ENCODE measurements at regions not wholly inside any gene's neighbourhood (a gene's known extent, or its start where the extent isn't known, plus 50 kb on each side); places are given as distances from the start of the nearest gene placed in this dataset.

DNA sequence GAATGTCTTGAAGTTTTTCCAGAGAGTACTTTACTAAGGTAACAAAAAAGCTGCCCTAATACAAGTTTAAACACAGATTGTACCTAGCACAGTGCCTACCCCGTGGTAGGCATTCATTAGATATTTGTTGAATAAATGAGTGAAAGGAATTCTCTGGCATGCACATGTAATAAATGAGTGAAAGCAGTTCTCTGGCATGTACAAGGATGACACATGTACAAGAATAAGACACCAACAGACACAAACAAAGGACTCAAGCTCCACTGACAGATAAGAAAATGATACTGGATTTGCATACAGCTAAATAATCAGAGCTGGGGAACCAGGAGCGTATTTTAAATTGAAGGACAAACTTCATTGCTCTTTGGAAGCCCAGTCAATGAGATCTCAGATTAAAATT lies 535.8 kb downstream of the EFNA5 start:
- TF ChIP-seq JUND (IDR thresholded peaks at IDR 0.05; ENCODE audit: low read depth) = no peak
- DNase-seq (ENCODE audit: low read depth in 1 of 2, low spot score in 1 of 2) = no peak
- in situ Hi-C loops (cut with HindIII; ENCODE audit: low pct_unique_long_range_greater_than_20kb, low sequenced_read_pairs) = no loop called here

DNA sequence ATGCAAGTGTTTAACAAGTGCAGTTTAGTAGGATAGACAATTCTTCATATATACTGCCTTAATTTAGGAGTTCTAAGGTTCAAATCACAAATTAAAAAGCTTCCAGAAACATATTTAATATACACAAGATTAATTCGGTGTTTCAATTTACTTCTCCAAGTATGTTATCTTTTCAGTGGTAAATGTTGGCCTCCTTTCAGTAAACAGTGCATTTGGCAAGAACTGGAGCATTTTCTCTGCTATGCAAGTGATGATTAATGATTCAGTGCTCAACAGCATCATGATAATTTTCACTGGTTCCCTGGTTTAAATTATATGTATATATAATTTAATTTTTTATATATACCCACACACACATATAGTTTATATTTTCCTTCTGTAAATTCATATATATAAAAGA lies 541.7 kb downstream of the EFNA5 start:
- DNase-seq (ENCODE audit: low read depth in 1 of 2, low spot score in 1 of 2) = no peak
- no peak for TF ChIP-seq JUND (IDR thresholded peaks at IDR 0.05; ENCODE audit: low read depth)
- in situ Hi-C loops (cut with HindIII; ENCODE audit: low pct_unique_long_range_greater_than_20kb, low sequenced_read_pairs) = no loop called here

DNA sequence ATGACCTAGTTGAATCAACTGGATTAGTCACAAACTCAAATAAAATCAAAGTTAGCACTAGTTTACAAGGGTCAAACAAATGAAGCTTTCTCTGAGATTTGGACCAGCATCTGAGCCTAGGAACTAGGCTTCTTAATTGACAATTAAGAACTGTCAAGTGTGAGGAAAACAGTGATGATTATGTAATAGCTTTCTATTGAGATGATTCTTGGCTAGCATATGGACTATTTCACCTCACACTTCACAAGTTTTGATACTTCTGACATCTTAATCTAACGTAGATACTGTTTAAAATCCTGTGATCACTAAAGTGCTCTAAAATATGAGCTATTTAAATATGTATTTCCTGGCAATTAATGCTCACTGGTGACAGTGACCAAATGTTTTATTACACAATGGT lies 542.9 kb downstream of the EFNA5 start:
- no peak for DNase-seq (ENCODE audit: low read depth in 1 of 2, low spot score in 1 of 2)
- TF ChIP-seq JUND (IDR thresholded peaks at IDR 0.05; ENCODE audit: low read depth) = no peak
- in situ Hi-C loops (cut with HindIII; ENCODE audit: low pct_unique_long_range_greater_than_20kb, low sequenced_read_pairs) = no loop called here

DNA sequence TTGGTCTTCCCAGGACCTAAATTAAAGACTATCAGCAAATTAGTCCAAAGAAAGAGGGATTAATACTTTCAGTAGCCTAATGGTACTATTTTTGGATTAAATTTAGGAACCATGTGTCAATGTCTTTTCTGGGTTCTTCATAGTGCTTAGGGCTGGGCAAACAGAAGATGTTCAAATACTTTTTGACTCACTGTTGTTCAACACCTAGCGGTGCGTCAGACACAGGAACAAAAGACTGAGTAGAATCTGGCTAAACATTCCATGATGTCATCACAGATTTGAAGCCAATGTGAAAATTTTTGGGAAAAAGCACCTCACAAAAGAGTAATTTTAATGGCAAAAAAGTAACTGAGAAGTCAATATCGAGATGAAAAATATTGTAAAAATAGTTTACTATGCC lies 544.4 kb downstream of the EFNA5 start:
- no peak for TF ChIP-seq JUND (IDR thresholded peaks at IDR 0.05; ENCODE audit: low read depth)
- in situ Hi-C loops (cut with HindIII; ENCODE audit: low pct_unique_long_range_greater_than_20kb, low sequenced_read_pairs) = no loop called here

DNA sequence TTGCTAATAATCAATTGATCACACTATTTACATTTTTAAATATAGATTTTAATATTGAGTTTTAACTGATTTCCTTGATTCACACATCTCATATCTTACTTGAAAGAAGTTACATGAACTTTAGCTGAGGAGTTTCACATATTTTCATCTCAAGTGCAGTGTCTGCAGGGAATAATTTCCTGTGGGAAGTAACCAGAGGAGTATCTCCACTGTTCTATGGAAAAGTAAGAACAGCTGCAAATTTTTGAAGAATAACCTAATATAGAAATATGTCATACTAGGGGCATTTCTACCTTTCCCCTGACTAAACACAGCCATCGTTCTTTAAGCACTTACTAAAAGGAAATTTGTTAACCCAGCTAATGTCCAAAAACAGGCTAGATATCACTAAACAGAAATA lies 546.4 kb downstream of the EFNA5 start:
- no peak for TF ChIP-seq JUND (IDR thresholded peaks at IDR 0.05; ENCODE audit: low read depth)
- DNase-seq (ENCODE audit: low read depth in 1 of 2, low spot score in 1 of 2) = no peak
- in situ Hi-C loops (cut with HindIII; ENCODE audit: low pct_unique_long_range_greater_than_20kb, low sequenced_read_pairs) = no loop called here

More for the DNA sequence above, 544.4 kb downstream of the EFNA5 start:
- DNase-seq (ENCODE audit: low read depth in 1 of 2, low spot score in 1 of 2) = no peak

DNA sequence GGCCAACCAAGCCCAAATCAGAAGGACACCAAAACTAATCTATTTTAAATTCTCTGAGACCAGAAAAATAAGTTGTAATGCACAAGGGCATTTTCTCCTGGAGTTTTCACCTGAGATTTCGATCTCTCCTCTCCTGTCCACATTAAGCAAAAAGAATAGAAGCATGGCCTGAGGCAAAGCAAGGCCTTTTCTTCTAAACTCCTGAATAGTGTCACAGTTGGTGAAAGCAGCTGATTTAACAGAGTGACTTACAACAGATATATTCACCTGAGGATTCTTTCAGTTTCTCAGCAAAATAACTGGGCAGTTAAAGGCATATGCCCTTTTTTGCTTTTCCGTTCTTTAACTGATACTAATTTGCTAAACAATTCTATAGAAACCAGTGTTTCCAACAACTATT lies 547.7 kb downstream of the EFNA5 start:
- in situ Hi-C loops (cut with HindIII; ENCODE audit: low pct_unique_long_range_greater_than_20kb, low sequenced_read_pairs) = no loop called here
- TF ChIP-seq JUND (IDR thresholded peaks at IDR 0.05; ENCODE audit: low read depth) = no peak
- DNase-seq (ENCODE audit: low read depth in 1 of 2, low spot score in 1 of 2) = peak in 1 of 2 experiments; percentile 44

DNA sequence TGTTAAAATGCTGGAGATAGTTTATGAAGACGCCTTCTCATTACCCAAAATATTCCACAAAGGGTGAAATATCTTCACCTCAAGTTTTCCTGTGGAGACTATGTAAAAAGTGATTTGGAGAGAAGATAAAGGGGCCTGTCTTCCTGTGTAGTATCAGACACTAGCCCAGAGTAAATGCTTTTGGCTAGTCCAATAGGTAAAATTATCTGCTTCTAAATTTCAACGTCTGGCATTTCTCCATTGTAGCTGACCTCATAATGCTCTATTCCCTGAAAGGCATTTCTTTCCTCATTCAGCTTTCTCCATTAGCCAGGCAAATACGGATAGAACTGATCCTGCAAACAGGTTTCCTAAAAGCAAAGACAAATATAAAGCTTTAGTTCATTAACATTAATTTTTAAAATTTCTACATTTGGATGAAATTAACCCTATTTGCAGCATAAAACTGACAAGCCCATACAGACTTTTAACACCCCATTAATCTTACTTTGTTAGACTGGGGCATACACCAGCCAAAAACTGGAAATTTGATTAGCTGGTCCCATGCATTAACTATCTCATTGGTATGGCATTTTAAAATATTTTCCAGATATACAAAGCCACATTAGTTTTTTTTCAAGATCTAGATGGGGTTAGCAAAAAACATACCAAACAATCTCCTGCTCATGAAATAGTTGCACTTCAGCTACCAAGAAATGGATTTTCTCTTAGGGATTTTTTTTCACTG lies 548.8 kb downstream of the EFNA5 start:
- no peak for DNase-seq (ENCODE audit: low read depth in 1 of 2, low spot score in 1 of 2)
- in situ Hi-C loops (cut with HindIII; ENCODE audit: low pct_unique_long_range_greater_than_20kb, low sequenced_read_pairs) = no loop called here
- no peak for TF ChIP-seq JUND (IDR thresholded peaks at IDR 0.05; ENCODE audit: low read depth)

DNA sequence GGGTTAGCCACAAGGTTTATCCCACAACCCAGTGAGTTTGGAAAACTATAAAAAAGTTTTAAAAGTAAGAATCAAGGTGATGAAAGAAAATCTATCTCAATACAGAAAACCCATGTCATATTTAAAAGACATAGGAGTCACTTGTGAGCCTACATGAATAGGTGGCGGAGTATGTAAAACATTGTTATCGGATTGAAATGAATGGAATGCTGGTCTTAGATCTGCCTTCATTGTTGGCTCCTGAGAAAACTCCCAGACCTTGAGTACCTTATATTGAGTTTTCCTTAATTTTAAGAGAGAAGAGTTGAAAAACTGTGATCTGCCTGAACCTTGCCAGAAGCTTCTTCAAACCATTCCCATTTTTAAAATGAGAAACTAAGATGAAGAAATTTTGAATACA lies 551.1 kb downstream of the EFNA5 start:
- in situ Hi-C loops (cut with HindIII; ENCODE audit: low pct_unique_long_range_greater_than_20kb, low sequenced_read_pairs) = no loop called here
- DNase-seq (ENCODE audit: low read depth in 1 of 2, low spot score in 1 of 2) = no peak
- TF ChIP-seq JUND (IDR thresholded peaks at IDR 0.05; ENCODE audit: low read depth) = no peak

DNA sequence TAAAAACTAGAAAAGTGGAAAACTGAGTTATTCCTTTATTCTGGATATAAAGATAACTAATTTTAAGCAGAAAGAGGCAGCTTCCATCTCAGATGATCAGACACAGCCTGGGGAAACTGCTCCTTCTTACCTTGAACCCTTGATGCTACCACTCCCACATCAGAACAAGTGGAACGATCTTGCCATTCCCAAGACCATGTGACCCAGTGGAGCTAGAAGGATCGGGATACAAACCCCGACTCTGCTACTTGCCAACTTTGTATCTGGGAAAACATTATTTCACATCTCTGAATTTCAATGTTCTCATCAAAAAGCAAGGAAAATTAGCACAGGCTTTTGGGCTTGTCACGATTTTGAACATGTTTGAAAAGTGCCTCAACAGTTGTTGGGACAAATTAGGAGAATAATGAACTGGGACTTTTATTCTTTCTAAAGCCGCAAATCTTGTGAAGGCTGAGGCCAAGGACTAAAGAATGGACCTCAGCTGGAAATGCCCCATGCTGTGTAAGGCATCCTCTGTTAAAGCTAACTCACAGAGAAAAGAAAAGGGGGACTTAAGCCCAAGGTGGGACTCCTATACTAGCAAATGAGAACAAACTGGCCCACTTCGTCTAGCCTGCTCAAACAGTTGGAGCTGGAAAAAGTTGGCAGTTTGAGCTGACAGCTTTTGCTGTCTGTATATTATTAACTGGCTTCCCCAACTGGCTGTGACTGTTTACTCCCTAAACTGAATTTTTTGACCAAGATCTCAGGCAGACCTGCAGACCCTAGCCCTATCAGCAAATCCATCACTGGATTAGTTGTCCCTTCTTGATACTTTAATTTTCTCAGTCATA lies 552.3 kb downstream of the EFNA5 start:
- no peak for TF ChIP-seq JUND (IDR thresholded peaks at IDR 0.05; ENCODE audit: low read depth)
- DNase-seq (ENCODE audit: low read depth in 1 of 2, low spot score in 1 of 2) = no peak
- in situ Hi-C loops (cut with HindIII; ENCODE audit: low pct_unique_long_range_greater_than_20kb, low sequenced_read_pairs) = no loop called here

DNA sequence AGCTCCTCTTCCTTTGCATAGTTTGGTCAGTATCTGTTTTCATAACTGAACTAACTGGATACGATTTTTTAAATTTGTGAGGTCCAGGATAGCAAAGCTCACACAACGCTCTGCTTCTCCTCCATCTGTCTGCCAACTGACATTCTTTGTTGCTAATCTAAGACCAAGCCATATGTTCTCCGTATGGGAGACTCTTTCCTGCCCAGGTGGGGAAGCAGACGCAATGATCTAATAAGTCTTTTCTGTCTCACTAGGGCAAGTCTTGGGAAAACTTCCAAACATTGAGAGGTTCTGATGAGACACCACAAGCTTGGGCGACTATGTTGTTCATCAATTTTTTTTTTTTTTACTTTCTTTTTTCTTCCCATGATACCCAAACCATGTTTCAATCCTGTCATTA lies 558.5 kb downstream of the EFNA5 start:
- in situ Hi-C loops (cut with HindIII; ENCODE audit: low pct_unique_long_range_greater_than_20kb, low sequenced_read_pairs) = no loop called here
- no peak for DNase-seq (ENCODE audit: low read depth in 1 of 2, low spot score in 1 of 2)
- TF ChIP-seq JUND (IDR thresholded peaks at IDR 0.05; ENCODE audit: low read depth) = no peak

DNA sequence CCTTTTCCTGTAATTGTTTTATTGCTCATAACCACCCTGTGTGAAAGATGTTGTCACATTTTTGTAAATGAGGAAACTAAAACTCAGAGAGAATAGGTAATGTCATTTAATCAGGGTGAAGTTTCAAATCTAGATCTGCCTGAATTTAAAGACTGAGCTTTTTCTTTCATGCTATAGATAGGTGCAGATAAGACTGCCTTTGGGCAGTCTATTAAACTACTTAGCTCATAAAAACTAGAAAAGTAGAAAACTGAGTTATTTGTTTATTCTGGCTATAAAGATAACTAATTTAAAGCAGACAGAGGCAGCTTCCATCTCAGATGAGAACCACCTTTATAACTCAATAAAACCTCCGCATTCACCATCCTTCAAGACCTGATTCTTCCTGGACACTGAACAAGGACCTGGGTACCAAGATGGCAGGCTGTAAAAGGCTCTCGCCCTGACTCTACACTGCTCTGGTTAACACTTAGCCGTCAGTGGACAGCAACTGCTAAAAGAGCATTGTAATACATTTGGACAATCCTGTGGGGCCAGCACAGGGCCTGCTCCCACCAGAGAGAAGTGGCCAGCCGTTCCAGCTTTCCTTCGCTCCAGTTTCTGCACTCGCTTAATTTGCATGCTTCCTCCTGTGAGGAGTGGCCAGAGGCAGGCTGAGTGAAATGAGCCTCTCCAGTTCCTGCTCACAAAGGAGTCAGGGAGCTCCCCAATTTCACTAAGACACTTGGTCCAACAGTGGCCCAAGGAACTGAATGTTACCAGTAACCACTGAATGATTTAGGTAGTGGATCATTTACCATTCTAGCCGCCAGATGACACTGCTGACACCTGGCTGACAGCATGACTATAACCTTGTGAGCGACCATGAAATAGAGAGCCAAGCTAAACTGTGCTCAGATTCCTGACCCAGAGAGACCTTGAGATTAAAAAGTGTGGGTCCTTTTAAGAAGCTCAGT lies 566.4 kb downstream of the EFNA5 start:
- peak in 1 of 2 experiments; percentile 30 for DNase-seq (ENCODE audit: low read depth in 1 of 2, low spot score in 1 of 2)
- no peak for TF ChIP-seq JUND (IDR thresholded peaks at IDR 0.05; ENCODE audit: low read depth)
- in situ Hi-C loops (cut with HindIII; ENCODE audit: low pct_unique_long_range_greater_than_20kb, low sequenced_read_pairs) = no loop called here

DNA sequence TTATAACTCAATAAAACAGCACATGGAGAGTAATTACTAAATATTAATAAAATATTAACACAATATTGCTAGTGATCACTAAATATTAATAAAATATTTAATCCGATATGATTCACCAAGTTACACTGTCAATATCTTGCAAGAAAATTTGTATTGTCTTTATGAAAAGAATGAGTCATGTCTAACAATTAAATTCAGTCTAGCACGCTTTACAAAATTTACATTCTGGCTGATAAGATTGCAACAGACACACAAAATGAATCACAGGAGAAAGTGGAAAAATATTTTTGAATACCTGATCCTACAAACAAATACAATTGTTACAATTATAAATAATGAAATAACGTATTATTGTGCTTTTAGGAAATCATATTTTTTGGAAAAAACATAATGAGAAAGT lies 567.2 kb downstream of the EFNA5 start:
- TF ChIP-seq JUND (IDR thresholded peaks at IDR 0.05; ENCODE audit: low read depth) = no peak
- in situ Hi-C loops (cut with HindIII; ENCODE audit: low pct_unique_long_range_greater_than_20kb, low sequenced_read_pairs) = no loop called here
- DNase-seq (ENCODE audit: low read depth in 1 of 2, low spot score in 1 of 2) = no peak
